Mucosa of gallbladder (tissue), 1 donor: ENCODE measurements at regions not wholly inside any gene's neighbourhood (a gene's known extent, or its start where the extent isn't known, plus 50 kb on each side); places are given as distances from the start of the nearest gene placed in this dataset.
"Not testable (repeated sequence)": the region's sequence is repeated elsewhere in the genome, so short reads cannot be mapped to it uniquely, and the experiment has no call there.

Experiments used
- DNase-seq: peaks from one replicate; pipeline ENCODE4 v3.0.0-alpha.2; 2020; ENCODE audit warnings: low spot score
- donor health status: DM: no; HTN: no; CAD: no.

- DNase-seq = no peak
Measured at GRCh38 chr15:95138604-95139270, 907.4 kb downstream of the MCTP2 start.

DNA sequence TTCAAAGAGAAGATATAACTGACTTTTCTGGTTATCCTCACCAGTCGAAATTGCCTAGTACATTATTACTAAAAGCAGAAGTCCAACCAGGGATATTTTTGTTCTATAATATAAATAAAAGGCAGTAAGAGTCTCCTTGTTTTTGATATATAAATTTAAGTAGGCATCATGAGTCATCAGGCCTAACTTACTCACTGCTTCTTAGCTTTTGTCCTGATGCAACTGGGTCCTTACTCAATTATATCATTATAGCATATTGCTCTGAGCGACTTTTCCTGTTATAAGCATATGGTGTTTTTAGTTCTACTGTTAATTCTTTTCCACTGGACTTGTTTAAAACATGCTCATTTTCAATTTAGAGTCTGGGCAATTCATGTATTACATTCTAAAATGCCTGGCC lies 910.1 kb downstream of the MCTP2 start:
- DNase-seq = no peak

DNA sequence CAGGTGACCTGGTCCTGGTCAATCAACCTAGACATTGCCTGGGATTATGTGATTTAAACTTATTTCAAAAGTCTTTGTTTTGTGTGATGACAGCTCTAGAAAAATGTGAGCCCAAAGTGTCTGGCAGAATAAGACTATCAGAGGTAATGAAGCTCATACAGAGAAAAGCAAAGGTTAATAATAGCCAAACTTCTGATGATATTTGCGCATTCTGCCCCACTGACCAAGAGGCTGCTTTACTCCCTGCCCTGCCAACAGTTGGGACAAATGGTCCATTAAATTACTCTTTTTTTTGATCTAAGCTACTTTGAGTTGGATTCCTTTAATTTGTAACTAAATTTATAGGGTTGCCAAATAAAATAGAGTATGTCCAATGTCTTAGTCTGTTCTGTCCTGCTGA lies 911.2 kb downstream of the MCTP2 start:
- DNase-seq = no peak

GRCh38 chr15:95146481-95146880 lies 915.1 kb downstream of the MCTP2 start:
- DNase-seq = no peak

- DNase-seq = no peak
Measured at GRCh38 chr15:95148183-95148582, 916.8 kb downstream of the MCTP2 start.

- no peak for DNase-seq
Measured at GRCh38 chr15:95149036-95149435, 917.7 kb downstream of the MCTP2 start.

DNA sequence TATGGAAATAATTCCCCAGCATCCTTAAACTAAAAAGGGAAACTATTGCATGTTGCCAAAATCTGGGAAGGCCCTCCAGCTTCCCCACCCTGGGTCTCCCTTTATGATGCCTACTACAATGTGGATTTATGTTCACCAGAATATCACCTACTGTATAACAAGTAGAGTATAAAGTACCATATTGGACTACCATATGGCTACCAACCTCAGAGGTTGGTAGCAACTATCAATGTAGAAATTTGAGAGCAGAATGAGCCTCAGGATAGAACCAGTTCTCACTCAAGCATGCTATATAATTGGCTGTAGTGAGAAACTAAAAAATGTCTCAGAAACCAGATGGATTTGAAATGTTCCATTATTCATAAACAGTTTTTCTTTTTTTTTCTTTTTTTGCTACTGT lies 918.4 kb downstream of the MCTP2 start:
- no peak for DNase-seq

DNA sequence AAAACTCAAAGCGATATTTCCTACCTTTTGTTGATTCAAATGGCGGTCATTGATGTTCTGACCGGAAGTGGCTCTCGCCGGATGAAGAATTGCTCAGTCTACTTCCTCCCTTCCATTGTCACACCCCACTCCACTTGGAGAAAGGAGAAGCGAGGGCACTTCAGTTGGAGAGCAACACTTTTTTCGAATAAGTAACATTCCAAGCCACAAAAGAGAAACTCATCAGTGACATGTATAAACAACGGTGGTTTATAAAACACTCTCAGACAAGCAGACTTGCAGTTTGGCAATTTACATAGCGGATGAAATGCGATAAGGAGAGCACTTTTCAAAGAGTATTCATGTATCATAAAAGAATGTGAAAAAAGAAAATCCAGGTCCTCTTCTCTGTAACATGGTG lies 919.1 kb downstream of the MCTP2 start:
- no peak for DNase-seq

DNA sequence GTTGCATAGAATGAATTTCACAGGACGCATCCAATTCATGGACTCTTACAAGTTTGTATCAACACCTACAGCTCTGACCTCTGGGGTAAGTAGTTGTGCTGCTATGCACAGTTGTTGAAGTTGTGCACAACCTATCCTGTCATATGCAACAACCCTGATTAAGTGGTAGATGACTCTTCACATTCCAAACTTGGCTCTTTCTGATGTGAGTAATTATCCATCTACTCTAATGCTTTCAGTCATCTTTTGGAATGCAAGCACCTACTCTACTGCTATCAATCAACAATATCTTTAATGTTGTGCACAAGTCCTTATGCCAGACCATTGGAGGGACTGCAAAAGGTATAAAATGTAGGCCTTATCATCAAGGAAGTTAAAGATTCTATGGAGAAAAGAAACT lies 921.4 kb downstream of the MCTP2 start:
- DNase-seq = no peak

DNA sequence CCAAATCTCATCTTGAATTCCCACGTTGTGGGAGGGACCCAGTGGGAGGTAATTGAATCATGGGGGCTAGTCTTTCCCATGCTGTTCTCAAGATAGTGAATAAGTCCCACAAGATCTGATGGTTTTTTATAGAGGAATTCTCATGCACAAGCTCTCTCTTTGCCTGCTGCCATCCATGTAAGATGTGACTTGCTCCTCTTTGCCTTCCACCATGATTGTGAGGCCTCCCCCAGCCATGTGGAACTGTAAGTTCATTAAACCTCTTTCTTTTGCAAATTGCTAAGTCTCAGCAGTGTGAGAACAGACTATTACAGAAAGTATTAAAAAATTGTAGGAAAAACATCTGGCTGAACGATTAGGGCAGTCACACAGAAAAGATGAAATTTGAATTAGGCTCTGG lies 921.8 kb downstream of the MCTP2 start:
- DNase-seq = not testable (repeated sequence)

DNA sequence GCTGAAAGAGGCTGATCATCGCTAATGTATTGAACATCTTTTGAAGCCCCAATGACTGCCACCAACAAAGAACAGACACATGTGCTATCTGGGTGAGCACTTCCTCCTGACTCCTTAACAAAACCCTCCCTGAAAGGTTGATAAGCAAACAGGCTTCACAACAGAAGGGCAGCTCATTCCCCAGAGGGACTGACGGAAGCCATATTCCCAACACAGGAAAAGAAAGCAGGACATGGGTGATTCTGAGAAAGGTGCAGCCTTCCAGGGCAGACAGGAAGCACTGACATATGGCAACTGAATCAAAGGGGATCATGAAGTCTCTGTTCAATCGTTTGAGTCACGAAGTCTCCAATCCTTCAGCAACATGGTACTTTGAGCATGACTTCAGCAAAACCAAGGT lies 929.0 kb downstream of the MCTP2 start:
- DNase-seq = no peak

DNA sequence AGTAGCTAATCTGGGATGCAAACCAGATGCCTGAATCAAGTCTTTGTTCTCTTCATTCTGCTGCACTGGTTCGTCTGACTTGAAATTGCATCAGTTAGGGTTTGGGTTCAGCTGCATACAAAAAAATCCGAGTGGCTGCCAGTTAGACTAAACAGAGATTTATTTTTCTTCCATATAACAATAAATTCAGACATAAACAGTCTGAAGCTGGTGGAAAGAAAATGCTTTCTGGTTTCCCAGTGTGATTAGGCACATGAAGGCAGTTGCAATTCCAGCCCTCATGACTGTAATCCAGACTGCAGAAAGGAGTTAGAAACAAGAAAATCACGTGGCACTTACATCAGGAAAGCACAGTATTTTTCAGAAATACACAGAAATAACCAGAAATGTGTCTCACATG lies 930.7 kb downstream of the MCTP2 start:
- DNase-seq = no peak

DNA sequence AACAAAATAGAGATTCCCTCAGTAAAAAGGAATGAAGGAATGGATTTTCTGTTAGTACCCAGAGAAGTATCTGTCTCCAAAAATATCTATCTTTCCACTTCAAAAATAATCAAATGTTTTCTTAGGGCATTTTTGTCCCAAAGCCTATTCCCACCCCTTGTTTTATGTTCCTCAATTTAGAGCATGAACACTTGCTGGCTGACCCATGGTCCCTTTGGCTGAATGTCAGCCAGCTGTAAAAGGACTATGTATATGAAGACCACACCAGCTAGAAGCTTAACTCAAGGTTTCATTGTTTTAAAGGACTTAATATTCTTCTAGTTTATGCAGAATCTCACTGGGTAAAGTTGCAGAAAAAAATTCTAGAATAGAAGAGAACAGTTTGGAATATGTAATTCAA lies 931.2 kb downstream of the MCTP2 start:
- DNase-seq = no peak

DNA sequence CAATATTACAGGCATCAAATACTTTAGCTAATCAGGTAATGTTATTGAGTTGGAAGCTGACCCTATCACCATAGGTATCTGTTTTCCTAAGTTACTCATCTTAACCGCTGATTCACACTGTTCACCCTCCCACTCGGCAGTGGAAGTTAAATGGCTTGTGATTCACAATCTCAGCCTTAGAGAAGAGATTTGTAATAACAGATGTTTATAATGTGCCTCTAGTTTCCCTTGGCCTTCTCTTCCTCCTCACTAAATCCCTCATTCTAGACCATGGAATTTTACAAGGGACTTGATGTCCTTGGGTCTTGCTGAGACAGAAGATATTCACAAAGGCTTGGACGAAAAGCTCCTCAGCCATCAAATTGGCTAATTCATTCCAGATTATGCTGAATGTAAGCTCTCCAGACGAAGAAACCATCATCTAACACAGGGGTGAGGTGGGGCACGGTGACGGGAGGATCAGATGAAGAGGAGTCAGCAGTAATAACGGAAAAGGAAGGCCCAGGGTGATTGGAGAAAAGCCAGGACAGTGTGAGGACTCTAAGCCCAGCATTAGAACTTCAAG lies 931.7 kb downstream of the MCTP2 start:
- no peak for DNase-seq

GRCh38 chr15:95168152-95168551 lies 936.8 kb downstream of the MCTP2 start:
- DNase-seq = no peak

DNA sequence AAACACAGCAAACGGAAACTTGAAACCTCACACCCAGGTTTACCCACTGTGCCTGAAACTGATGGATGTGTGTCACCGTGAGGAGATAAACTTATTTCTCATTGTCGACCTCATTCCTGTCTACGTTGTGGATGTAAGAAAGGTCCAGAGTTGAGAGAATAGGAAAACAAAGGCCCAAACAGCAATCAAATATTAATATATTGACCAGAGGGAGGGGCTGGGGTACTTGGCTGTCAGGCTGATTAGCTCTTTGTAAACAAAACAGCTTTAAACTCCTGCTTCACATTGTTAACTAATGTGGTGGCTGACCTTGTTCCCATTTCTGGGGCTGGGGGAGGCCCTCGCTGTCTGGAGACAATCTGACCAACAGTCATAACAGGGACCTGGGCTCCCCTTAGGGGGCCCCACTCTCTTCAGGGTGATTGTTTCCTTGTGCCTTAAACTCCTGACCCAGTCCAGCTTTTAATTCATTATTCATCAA lies 937.6 kb downstream of the MCTP2 start:
- no peak for DNase-seq

GRCh38 chr15:95169541-95170459 lies 938.4 kb downstream of the MCTP2 start:
- DNase-seq = peak; percentile 18

- DNase-seq = no peak
Measured at GRCh38 chr15:95170561-95171380, 939.4 kb downstream of the MCTP2 start.

DNA sequence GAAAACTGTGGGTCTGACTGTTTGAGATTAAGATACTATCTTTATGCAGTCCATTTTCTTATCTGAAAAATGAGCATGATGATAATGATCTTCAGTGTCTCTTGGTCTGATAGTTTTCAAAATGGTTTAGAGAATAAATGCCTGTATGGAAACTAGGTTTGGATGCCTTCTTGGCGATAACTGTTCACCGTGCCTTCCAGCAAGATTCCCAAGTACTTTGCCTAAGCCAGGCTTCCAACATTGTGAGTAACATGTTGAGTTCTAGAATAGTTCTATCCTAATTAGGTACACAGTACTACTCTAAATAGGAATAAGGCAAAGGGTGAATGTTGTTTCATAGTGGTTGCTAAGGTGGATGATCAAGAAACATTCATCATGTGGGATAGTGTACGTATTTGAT lies 940.2 kb downstream of the MCTP2 start:
- DNase-seq = no peak

GRCh38 chr15:95174301-95175259 lies 943.2 kb downstream of the MCTP2 start:
- DNase-seq = no peak
